ENCODE measurements at regions not wholly inside any gene's neighbourhood (a gene's known extent, or its start where the extent isn't known, plus 50 kb on each side); places are given as distances from the start of the nearest gene placed in this dataset.
A peak's percentile ranks its signal among the peaks of the same experiment; 100 is the strongest.
"Not testable (repeated sequence)": the region's sequence is repeated elsewhere in the genome, so short reads cannot be mapped to it uniquely, and the experiment has no call there.

GRCh38 chr14:22384167-22384549 lies 204.9 kb downstream of the DAD1 start:
- DNase-seq = no peak

GRCh38 chr14:22383515-22384166 lies 205.4 kb downstream of the DAD1 start:
- DNase-seq = no peak

- DNase-seq = no peak
These were observed 206.1 kb downstream of the DAD1 start for GRCh38 chr14:22382955-22383354.

DNA sequence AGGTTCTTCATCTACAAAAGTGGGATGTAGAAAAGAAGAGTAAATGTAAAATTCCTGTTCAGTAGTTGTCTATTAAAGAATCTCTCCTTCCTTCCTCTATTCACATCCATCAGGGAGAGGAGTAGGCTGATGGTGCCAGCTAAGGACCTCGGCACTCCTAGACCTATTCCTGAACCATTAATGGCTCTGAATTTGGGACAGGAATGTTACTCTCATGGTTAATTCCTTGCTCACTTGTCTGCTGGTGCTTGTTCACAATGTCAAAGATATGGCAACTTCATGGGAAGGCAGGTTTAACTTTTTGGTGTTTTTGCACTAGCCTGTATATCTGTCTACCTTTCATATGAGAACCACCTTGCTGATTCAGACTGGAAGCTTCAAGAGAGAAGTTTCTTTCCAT lies 206.6 kb downstream of the DAD1 start:
- DNase-seq = no peak

GRCh38 chr14:22381766-22382165 lies 207.3 kb downstream of the DAD1 start:
- no peak for DNase-seq

DNA sequence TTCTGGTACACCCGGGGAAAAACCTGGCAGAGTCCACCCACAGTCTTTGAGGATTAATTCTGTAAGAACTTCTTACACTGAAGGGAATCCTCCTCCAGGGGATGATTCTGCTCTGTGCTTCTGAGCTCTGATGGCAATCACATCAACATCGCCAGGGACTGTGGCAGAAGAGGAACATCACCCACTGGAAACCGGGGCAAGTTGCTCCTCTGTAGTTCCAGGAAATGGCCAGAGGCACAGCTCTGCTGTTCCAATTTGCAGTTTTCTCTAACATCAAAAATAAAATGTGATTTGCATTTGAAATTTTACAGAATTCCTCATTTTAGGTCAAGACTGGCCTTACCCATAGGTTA lies 207.6 kb downstream of the DAD1 start:
- DNase-seq = no peak

GRCh38 chr14:22380571-22381407 lies 208.2 kb downstream of the DAD1 start:
- DNase-seq = peak; percentile 33

GRCh38 chr14:22379727-22380126 lies 209.3 kb downstream of the DAD1 start:
- peak; percentile 63 for DNase-seq

DNA sequence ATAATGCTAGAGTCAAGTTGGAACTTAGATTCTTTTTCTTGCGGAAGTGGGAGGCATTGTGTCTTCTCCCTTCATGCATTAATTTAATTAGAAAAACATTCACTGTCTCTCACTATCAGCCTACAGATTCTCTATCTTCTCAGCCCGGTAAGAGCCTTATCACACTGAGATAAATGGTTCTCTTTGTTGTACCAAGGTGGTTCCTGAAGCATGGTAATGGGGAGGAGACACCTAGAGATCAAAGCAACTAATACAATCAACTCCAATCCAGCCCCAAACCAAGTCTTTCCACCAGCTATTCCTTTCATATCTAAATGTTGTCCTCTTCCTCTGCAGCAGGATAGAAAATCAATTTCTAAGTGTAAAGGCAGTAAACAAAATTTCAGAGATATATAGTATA lies 210.8 kb downstream of the DAD1 start:
- no peak for DNase-seq

GRCh38 chr14:22375321-22375930 lies 213.6 kb downstream of the DAD1 start:
- peak; percentile 43 for DNase-seq

DNA sequence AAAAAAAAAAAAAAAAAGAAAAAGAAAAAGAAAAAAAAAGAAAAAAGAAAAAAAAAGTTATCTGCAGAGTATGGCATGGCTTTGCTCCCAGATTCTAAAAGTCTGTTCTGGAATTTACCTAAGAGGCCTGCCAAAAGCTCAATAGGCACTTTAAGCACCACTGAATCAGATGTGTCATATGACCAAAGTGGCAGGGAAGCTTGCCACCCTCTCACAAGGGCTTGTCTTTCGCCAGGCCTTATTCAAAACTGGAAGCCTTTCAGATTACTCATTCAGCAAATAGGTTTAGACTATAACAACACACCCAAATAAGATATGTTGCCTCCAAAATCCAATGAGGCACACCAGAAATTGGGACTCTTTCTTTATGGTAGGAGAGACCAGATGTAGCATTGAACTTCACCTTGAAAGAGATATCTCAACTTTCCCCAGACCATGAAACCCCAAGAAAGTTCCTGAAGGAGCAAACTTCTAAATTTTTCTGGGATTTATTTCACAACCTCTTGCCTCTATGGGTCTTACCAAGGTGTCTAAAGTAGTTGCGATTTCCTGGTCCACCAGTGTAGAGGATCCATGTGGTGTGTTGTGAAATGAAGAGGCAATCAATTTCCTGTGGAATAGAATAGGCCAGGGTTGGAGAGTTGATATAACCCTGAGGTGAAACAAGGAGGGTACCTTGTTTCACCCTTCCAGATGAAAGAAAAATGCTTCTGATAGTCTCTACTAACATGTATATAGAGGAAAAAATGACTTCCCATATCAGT lies 218.8 kb downstream of the DAD1 start:
- no peak for DNase-seq

- no peak for DNase-seq
These were observed 230.3 kb downstream of the DAD1 start for GRCh38 chr14:22358726-22359125.

- DNase-seq = not testable (repeated sequence)
These were observed 239.7 kb downstream of the DAD1 start for GRCh38 chr14:22349281-22349680.

- DNase-seq = no peak
These were observed 244.4 kb downstream of the DAD1 start for GRCh38 chr14:22344673-22345072.

GRCh38 chr14:22344209-22344608 lies 244.8 kb downstream of the DAD1 start:
- DNase-seq = not testable (repeated sequence)

- no peak for DNase-seq
These were observed 248.0 kb downstream of the DAD1 start for GRCh38 chr14:22341049-22341448.

DNA sequence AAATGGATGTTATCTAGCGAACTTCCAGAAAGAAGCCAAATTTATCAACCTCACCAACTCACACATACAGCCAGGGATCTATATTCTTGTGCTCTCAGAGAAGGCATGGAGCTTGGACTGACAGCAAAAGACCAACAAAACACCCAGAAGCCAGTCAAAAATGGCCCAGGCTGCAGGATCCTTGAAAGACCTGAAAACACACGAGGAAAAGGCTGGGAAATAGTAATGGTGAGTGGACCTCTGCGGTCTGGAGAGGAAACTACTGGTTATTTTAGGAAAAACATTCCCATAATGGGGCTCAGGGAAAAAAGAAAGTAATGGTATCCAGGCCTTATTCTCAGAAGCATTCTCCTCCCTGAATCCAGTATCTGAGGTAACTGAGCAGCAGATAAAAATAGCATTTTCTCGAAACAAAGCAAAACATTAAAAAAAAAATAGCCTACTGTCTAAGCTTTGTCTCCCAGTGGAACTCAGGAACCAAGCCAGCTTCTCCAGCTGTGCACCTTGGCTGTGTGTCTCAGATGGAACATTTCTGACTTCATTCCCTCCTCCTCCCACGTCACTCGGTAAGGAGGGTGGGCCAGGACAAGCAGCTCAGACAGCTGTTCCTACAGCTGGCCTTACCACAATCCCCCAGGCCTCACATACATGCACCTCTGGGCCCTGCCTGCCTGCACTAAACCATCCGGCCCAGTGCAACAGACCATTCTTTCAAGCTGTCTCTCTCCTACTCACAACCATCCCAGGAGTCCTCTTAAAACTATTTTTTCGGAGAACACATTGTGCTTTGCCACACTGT lies 249.9 kb downstream of the DAD1 start:
- peak; percentile 66 for DNase-seq

DNA sequence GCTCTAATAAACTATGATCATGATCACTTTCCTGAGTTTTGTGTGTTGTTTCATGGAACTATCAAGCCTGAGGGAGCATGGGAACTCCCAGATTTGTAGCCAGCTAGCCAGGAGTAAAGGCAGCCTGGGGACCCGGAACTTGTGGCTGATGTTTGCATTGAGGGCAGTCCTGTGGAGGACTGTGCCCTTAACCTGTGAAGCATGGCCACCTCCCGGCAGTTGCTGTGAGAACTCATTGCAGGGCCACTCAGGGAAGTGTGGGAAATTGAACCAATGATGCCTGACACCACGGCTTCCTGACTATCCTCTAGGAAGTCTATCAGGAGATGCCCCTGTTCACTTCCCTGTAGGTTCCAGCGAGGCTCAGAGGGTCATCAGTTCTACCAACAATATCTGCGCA lies 250.6 kb downstream of the DAD1 start:
- DNase-seq = no peak

GRCh38 chr14:22337938-22338337 lies 251.1 kb downstream of the DAD1 start:
- no peak for DNase-seq

DNA sequence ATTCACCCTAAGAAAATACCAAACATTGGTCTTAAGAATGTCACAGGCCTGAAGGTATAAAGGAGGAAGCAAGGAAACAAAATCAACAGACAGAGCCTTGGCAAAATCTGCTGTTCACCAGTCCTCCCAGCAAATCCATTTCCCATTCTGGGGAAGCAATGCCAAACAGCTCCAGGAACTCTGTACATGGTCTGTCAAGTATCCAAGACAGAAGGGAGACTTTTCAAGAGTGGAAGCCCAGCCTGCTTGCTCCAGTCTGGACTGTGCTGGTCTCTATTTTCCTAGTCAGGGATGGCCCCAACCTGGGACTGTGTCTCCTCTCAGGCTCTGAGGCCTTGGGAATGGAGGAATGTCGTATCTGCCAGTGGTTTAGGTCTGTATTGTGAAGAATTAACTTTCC lies 251.5 kb downstream of the DAD1 start:
- no peak for DNase-seq

DNA sequence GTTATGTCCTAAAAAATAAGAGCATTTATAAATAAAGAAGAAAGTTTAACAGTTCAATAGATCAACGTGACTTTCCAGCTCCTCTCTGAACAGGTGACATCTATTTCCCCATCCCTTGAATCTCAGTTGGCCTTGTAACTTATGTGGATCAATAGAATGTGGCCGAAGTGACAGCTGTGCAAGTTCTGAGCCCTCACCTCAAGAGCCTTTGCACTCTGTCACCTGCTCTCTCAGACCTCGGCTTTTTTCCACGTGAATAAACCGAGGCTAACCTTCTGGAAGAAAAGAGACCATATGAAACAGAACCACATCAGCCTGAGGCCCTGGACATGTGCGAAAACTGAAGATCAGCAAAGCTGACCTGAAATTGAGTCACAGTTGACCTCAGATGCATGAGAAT lies 253.0 kb downstream of the DAD1 start:
- DNase-seq = no peak

GRCh38 chr14:22334627-22335026 lies 254.4 kb downstream of the DAD1 start:
- DNase-seq = no peak

- no peak for DNase-seq
These were observed 254.8 kb downstream of the DAD1 start for GRCh38 chr14:22334275-22334577.

All from fibroblast of skin of abdomen (primary cell).